ENCODE measurements at regions not wholly inside any gene's neighbourhood (a gene's known extent, or its start where the extent isn't known, plus 50 kb on each side); places are given as distances from the start of the nearest gene placed in this dataset.
"Not testable (repeated sequence)": the region's sequence is repeated elsewhere in the genome, so short reads cannot be mapped to it uniquely, and the experiment has no call there.

DNA sequence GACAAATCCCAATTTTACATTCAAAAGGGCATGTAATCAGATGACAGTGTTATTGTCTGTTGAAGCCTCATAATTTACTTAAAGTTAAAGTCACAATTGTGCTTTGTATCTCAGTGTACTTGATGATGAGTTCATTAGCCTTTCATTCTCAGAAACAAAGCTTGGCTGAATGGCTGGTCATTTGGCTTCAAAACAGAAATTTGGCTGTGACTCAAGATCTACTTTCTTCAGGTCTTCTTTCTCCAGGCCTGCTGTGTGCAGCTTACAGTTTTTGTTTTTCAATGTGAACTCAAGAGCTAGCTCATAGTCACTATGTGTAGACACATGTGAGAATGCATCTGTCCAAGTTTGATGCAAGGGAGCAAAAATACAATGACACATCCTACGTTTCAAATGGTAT lies 2003.6 kb upstream of the WWC1 start:
- Histone ChIP-seq H3K9ac (ENCODE audit: control insufficient read depth, insufficient read depth, low read length) (no peak overlapping the region), H3K4me1 (ENCODE audit: control insufficient read depth, insufficient read depth, low read length) (no peaks in the 10 kb centered on the region), H3K79me2 (ENCODE audit: control insufficient read depth, insufficient read depth, low read length) (no peaks in the 10 kb centered on the region), H2AFZ (ENCODE audit: control insufficient read depth, low read depth, low read length) (no peak overlapping the region), H3K4me2 (ENCODE audit: control insufficient read depth, insufficient read depth) (no peak overlapping the region), H4K20me1 (ENCODE audit: control insufficient read depth, insufficient read depth) (no peaks in the 10 kb centered on the region), H3K4me3 (no peak overlapping the region), H3K27ac (ENCODE audit: control insufficient read depth, insufficient read depth) (no peak overlapping the region), H3K27me3 (replicated peaks in 1 of 2; ENCODE audit: control insufficient read depth in 2 of 2, insufficient read depth in 2 of 2, low read length in 1 of 2) (no peaks in the 10 kb centered on the region), H3K36me3 (ENCODE audit: control insufficient read depth in 2 of 2, insufficient read depth in 2 of 2, low read length in 1 of 2) (no peaks in the 10 kb centered on the region), H3K9me3 (replicated peaks; ENCODE audit: control insufficient read depth, insufficient read depth, low read length) (no peaks in the 10 kb centered on the region; the same call in 2 of the 3 replicates)
- ChIA-PET POLR2A (no interaction called here), RAD21 (ENCODE audit: unreplicated experiment) (no interaction called here), SMC1A (ENCODE audit: uncharacterized antibody, unreplicated experiment) (no interaction called here), CTCF (no interaction called here)
- TF ChIP-seq SMAD1 (IDR thresholded peaks at IDR 0.05; ENCODE audit: low read depth, partially characterized antibody) (no peak), LARP7 (IDR thresholded peaks at IDR 0.05) (no peak), MTA3 (IDR thresholded peaks at IDR 0.05; ENCODE audit: borderline replicate concordance, low read length) (no peak), SP1 (IDR thresholded peaks at IDR 0.05; ENCODE audit: low read depth, low read length) (no peak), SRF (IDR thresholded peaks at IDR 0.05; ENCODE audit: low read depth in 2 of 2, low read length in 2 of 2) (no peak), GABPA (IDR thresholded peaks at IDR 0.05; ENCODE audit: low read depth) (no peak), HDGF (IDR thresholded peaks at IDR 0.05) (no peak), ZNF24 (IDR thresholded peaks at IDR 0.05) (no peak)
- TF ChIP-seq, protein P1, sequence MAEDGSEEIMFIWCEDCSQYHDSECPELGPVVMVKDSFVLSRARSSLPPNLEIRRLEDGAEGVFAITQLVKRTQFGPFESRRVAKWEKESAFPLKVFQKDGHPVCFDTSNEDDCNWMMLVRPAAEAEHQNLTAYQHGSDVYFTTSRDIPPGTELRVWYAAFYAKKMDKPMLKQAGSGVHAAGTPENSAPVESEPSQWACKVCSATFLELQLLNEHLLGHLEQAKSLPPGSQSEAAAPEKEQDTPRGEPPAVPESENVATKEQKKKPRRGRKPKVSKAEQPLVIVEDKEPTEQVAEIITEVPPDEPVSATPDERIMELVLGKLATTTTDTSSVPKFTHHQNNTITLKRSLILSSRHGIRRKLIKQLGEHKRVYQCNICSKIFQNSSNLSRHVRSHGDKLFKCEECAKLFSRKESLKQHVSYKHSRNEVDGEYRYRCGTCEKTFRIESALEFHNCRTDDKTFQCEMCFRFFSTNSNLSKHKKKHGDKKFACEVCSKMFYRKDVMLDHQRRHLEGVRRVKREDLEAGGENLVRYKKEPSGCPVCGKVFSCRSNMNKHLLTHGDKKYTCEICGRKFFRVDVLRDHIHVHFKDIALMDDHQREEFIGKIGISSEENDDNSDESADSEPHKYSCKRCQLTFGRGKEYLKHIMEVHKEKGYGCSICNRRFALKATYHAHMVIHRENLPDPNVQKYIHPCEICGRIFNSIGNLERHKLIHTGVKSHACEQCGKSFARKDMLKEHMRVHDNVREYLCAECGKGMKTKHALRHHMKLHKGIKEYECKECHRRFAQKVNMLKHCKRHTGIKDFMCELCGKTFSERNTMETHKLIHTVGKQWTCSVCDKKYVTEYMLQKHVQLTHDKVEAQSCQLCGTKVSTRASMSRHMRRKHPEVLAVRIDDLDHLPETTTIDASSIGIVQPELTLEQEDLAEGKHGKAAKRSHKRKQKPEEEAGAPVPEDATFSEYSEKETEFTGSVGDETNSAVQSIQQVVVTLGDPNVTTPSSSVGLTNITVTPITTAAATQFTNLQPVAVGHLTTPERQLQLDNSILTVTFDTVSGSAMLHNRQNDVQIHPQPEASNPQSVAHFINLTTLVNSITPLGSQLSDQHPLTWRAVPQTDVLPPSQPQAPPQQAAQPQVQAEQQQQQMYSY (CRISPR knock-in tag; IDR thresholded peaks at IDR 0.05) = no peak
- TF ChIP-seq, protein P2, sequence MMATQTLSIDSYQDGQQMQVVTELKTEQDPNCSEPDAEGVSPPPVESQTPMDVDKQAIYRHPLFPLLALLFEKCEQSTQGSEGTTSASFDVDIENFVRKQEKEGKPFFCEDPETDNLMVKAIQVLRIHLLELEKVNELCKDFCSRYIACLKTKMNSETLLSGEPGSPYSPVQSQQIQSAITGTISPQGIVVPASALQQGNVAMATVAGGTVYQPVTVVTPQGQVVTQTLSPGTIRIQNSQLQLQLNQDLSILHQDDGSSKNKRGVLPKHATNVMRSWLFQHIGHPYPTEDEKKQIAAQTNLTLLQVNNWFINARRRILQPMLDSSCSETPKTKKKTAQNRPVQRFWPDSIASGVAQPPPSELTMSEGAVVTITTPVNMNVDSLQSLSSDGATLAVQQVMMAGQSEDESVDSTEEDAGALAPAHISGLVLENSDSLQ (IDR thresholded peaks at IDR 0.05) = no peak
- FAIRE-seq (no peak), ATAC-seq (no peak), DNase-seq (ENCODE audit: low read depth, low spot score) (no peak)
- in situ Hi-C loops (cut with MboI) (no loop called here), intact Hi-C loops (cut with micrococcal nuclease; ENCODE audit: unreplicated experiment) (no loop called here)
- WGBS (ENCODE audit: insufficient coverage, insufficient replicate concordance, low lambda C conversion rate, missing lambda C conversion rate) = 0% methylated on average over 1 of the region's 1 CpG
- BruUV-seq (replicated peaks) = no TSS peak

GRCh38 chr5:166291800-166292199 lies 1999.6 kb upstream of the WWC1 start:
- SMC1A ChIA-PET (ENCODE audit: uncharacterized antibody, unreplicated experiment); H3K36me3 ChIP-seq (ENCODE audit: control insufficient read depth in 2 of 2, insufficient read depth in 2 of 2, low read length in 1 of 2); POLR2A ChIA-PET: not testable (repeated sequence)

More at GRCh38 chr5:166291800-166292199, 1999.6 kb upstream of the WWC1 start:
- CTCF ChIA-PET; H3K27ac ChIP-seq (ENCODE audit: control insufficient read depth, insufficient read depth); H3K4me2 ChIP-seq (ENCODE audit: control insufficient read depth, insufficient read depth); in situ Hi-C loops (cut with MboI); H4K20me1 ChIP-seq (ENCODE audit: control insufficient read depth, insufficient read depth); BruUV-seq (replicated peaks); H3K27me3 ChIP-seq (replicated peaks in 1 of 2; ENCODE audit: control insufficient read depth in 2 of 2, insufficient read depth in 2 of 2, low read length in 1 of 2); FAIRE-seq; DNase-seq (ENCODE audit: low read depth, low spot score); H3K9me3 ChIP-seq (replicated peaks; ENCODE audit: control insufficient read depth, insufficient read depth, low read length); ATAC-seq; H3K4me3 ChIP-seq; H3K9ac ChIP-seq (ENCODE audit: control insufficient read depth, insufficient read depth, low read length); H3K79me2 ChIP-seq (ENCODE audit: control insufficient read depth, insufficient read depth, low read length); H3K4me1 ChIP-seq (ENCODE audit: control insufficient read depth, insufficient read depth, low read length); RAD21 ChIA-PET (ENCODE audit: unreplicated experiment); H2AFZ ChIP-seq (ENCODE audit: control insufficient read depth, low read depth, low read length); intact Hi-C loops (cut with micrococcal nuclease; ENCODE audit: unreplicated experiment): not testable (repeated sequence)
- WGBS (ENCODE audit: insufficient coverage, insufficient replicate concordance, low lambda C conversion rate, missing lambda C conversion rate) = 18% methylated on average over 2 of the region's 2 CpGs

All from GM12878 (cell line).